ENCODE measurements at regions not wholly inside any gene's neighbourhood (a gene's known extent, or its start where the extent isn't known, plus 50 kb on each side); places are given as distances from the start of the nearest gene placed in this dataset.
"Not testable (repeated sequence)": the region's sequence is repeated elsewhere in the genome, so short reads cannot be mapped to it uniquely, and the experiment has no call there.

- not testable (repeated sequence) for H2BK12ac ChIP-seq (ENCODE audit: low read length); H4K12ac ChIP-seq (ENCODE audit: low read depth, low read length); H3K23ac ChIP-seq (ENCODE audit: low read length); H2AFZ ChIP-seq (ENCODE audit: insufficient read depth, low read length, poor library complexity); H3K4ac ChIP-seq (ENCODE audit: low read depth, low read length); H4K91ac ChIP-seq (ENCODE audit: low read depth, low read length); H2AK5ac ChIP-seq (ENCODE audit: low read length); H3K18ac ChIP-seq (ENCODE audit: low read length); H3K36me3 ChIP-seq (ENCODE audit: control insufficient read depth in 1 of 2, insufficient read depth in 2 of 2, low read length in 2 of 2); H3K79me2 ChIP-seq (ENCODE audit: control insufficient read depth, insufficient read depth, low read length, poor library complexity); H3K79me1 ChIP-seq (ENCODE audit: low read length); H3K27ac ChIP-seq (ENCODE audit: low read depth, low read length); H3K4me3 ChIP-seq (ENCODE audit: low read depth, low read length); H3K27me3 ChIP-seq (ENCODE audit: insufficient read depth, low read length); H2BK5ac ChIP-seq (ENCODE audit: low read depth, low read length, poor library complexity); H2BK120ac ChIP-seq (ENCODE audit: insufficient read depth, low read length, poor library complexity); H3K4me1 ChIP-seq (ENCODE audit: control insufficient read depth in 1 of 2, insufficient read depth in 2 of 2, low read length in 2 of 2); H3K4me2 ChIP-seq (ENCODE audit: low read length); H4K8ac ChIP-seq (ENCODE audit: low read depth, low read length); H3K14ac ChIP-seq (ENCODE audit: low read length); H3K9ac ChIP-seq (ENCODE audit: low read length); DNase-seq
- WGBS (ENCODE audit: extremely low coverage, insufficient coverage, insufficient read length), result no CpG with 5 or more reads among the region's 12 CpGs
- H3K9me3 ChIP-seq (ENCODE audit: insufficient read depth, low read depth, low read length), result peaks cover 65% of the 10 kb centered on the region
These were observed 179.7 kb downstream of the TMEM121 start for GRCh38 chr14:105705862-105706700.

- H3K9ac ChIP-seq (ENCODE audit: low read length); H4K8ac ChIP-seq (ENCODE audit: low read depth, low read length); DNase-seq; H2AK5ac ChIP-seq (ENCODE audit: low read length); H2BK120ac ChIP-seq (ENCODE audit: insufficient read depth, low read length, poor library complexity); H4K91ac ChIP-seq (ENCODE audit: low read depth, low read length); H3K4me1 ChIP-seq (ENCODE audit: control insufficient read depth in 1 of 2, insufficient read depth in 2 of 2, low read length in 2 of 2); H3K27ac ChIP-seq (ENCODE audit: low read depth, low read length); H3K79me2 ChIP-seq (ENCODE audit: control insufficient read depth, insufficient read depth, low read length, poor library complexity); H3K23ac ChIP-seq (ENCODE audit: low read length); H3K18ac ChIP-seq (ENCODE audit: low read length); H3K4me3 ChIP-seq (ENCODE audit: low read depth, low read length); H3K27me3 ChIP-seq (ENCODE audit: insufficient read depth, low read length); H3K4me2 ChIP-seq (ENCODE audit: low read length); H2AFZ ChIP-seq (ENCODE audit: insufficient read depth, low read length, poor library complexity); H3K14ac ChIP-seq (ENCODE audit: low read length); H4K12ac ChIP-seq (ENCODE audit: low read depth, low read length); H3K36me3 ChIP-seq (ENCODE audit: control insufficient read depth in 1 of 2, insufficient read depth in 2 of 2, low read length in 2 of 2); H2BK5ac ChIP-seq (ENCODE audit: low read depth, low read length, poor library complexity); H3K79me1 ChIP-seq (ENCODE audit: low read length); H2BK12ac ChIP-seq (ENCODE audit: low read length); H3K4ac ChIP-seq (ENCODE audit: low read depth, low read length): not testable (repeated sequence)
- peaks cover 65% of the 10 kb centered on the region for H3K9me3 ChIP-seq (ENCODE audit: insufficient read depth, low read depth, low read length)
- no CpG with 5 or more reads among the region's 8 CpGs for WGBS (ENCODE audit: extremely low coverage, insufficient coverage, insufficient read length)
These were observed 180.3 kb downstream of the TMEM121 start for GRCh38 chr14:105706701-105707019.

GRCh38 chr14:105707099-105707498 lies 180.7 kb downstream of the TMEM121 start:
- not testable (repeated sequence) for H3K4me3 ChIP-seq (ENCODE audit: low read depth, low read length); H3K18ac ChIP-seq (ENCODE audit: low read length); DNase-seq; H3K27me3 ChIP-seq (ENCODE audit: insufficient read depth, low read length); H3K14ac ChIP-seq (ENCODE audit: low read length); H3K4me1 ChIP-seq (ENCODE audit: control insufficient read depth in 1 of 2, insufficient read depth in 2 of 2, low read length in 2 of 2); H2AK5ac ChIP-seq (ENCODE audit: low read length); H3K4me2 ChIP-seq (ENCODE audit: low read length); H4K12ac ChIP-seq (ENCODE audit: low read depth, low read length); H2BK5ac ChIP-seq (ENCODE audit: low read depth, low read length, poor library complexity); H3K79me1 ChIP-seq (ENCODE audit: low read length); H3K79me2 ChIP-seq (ENCODE audit: control insufficient read depth, insufficient read depth, low read length, poor library complexity); H3K36me3 ChIP-seq (ENCODE audit: control insufficient read depth in 1 of 2, insufficient read depth in 2 of 2, low read length in 2 of 2); H3K23ac ChIP-seq (ENCODE audit: low read length); H3K9ac ChIP-seq (ENCODE audit: low read length); H3K4ac ChIP-seq (ENCODE audit: low read depth, low read length); H2BK120ac ChIP-seq (ENCODE audit: insufficient read depth, low read length, poor library complexity); H4K91ac ChIP-seq (ENCODE audit: low read depth, low read length); H2AFZ ChIP-seq (ENCODE audit: insufficient read depth, low read length, poor library complexity); H3K27ac ChIP-seq (ENCODE audit: low read depth, low read length); H2BK12ac ChIP-seq (ENCODE audit: low read length); H4K8ac ChIP-seq (ENCODE audit: low read depth, low read length)
- WGBS (ENCODE audit: extremely low coverage, insufficient coverage, insufficient read length), result no CpG with 5 or more reads among the region's 23 CpGs
- H3K9me3 ChIP-seq (ENCODE audit: insufficient read depth, low read depth, low read length), result peaks cover 66% of the 10 kb centered on the region

GRCh38 chr14:105707723-105708151 lies 181.4 kb downstream of the TMEM121 start:
- H4K8ac ChIP-seq (ENCODE audit: low read depth, low read length); H3K4me2 ChIP-seq (ENCODE audit: low read length); H3K4ac ChIP-seq (ENCODE audit: low read depth, low read length); H3K4me1 ChIP-seq (ENCODE audit: control insufficient read depth in 1 of 2, insufficient read depth in 2 of 2, low read length in 2 of 2); H4K12ac ChIP-seq (ENCODE audit: low read depth, low read length); H3K27ac ChIP-seq (ENCODE audit: low read depth, low read length); H2BK12ac ChIP-seq (ENCODE audit: low read length); H2AFZ ChIP-seq (ENCODE audit: insufficient read depth, low read length, poor library complexity); H3K4me3 ChIP-seq (ENCODE audit: low read depth, low read length); H3K23ac ChIP-seq (ENCODE audit: low read length); H3K79me2 ChIP-seq (ENCODE audit: control insufficient read depth, insufficient read depth, low read length, poor library complexity); H3K9ac ChIP-seq (ENCODE audit: low read length); H2AK5ac ChIP-seq (ENCODE audit: low read length); DNase-seq; H3K79me1 ChIP-seq (ENCODE audit: low read length); H2BK5ac ChIP-seq (ENCODE audit: low read depth, low read length, poor library complexity); H3K27me3 ChIP-seq (ENCODE audit: insufficient read depth, low read length); H3K18ac ChIP-seq (ENCODE audit: low read length); H3K14ac ChIP-seq (ENCODE audit: low read length); H4K91ac ChIP-seq (ENCODE audit: low read depth, low read length); H3K36me3 ChIP-seq (ENCODE audit: control insufficient read depth in 1 of 2, insufficient read depth in 2 of 2, low read length in 2 of 2); H2BK120ac ChIP-seq (ENCODE audit: insufficient read depth, low read length, poor library complexity): not testable (repeated sequence)
- peaks cover 62% of the 10 kb centered on the region for H3K9me3 ChIP-seq (ENCODE audit: insufficient read depth, low read depth, low read length)
- WGBS (ENCODE audit: extremely low coverage, insufficient coverage, insufficient read length), result no CpG with 5 or more reads among the region's 18 CpGs
